ENCODE measurements at regions not wholly inside any gene's neighbourhood (a gene's known extent, or its start where the extent isn't known, plus 50 kb on each side); places are given as distances from the start of the nearest gene placed in this dataset.

DNA sequence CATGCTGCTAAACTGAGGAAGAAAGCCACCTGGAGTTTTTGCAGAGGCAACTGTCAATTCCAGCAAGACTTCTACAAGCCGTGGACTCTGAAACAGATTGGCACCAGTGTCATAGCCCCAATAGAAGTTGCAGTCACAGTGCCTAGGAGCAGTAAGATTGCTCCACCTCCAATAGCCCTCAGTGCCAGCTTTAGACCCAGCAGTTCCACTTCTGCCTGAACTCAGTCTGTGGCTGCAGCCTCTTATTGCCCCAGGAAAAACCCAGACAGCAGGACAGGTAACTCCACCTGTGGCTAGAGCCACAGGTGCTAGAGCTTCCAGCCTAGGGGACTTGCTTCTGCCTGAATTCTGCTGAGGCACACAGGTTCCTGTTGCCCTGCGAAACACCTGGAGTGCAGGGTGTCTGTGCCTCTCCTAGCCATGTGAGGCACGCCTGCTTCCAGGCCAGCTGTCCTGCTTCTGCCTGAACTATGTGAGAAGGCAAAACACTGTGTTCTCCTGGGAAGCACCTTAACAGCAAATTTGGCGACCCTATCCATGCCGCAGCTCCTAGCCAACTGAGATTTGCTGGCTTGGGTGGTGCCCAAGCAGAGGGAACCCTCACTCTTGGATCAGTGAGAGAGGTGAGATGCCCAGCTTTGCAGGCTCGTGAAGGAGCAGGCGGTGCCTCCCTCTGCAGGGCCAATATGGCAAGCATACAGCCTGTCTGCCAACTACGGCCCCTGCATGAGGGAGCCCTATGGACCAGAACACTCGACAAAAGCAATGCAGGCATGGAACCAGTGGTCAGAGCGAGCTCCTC, 607.6 kb downstream of the PCDH17 start:
- no peak for DNase-seq (ENCODE audit: low read depth)
- TF ChIP-seq, protein P1, sequence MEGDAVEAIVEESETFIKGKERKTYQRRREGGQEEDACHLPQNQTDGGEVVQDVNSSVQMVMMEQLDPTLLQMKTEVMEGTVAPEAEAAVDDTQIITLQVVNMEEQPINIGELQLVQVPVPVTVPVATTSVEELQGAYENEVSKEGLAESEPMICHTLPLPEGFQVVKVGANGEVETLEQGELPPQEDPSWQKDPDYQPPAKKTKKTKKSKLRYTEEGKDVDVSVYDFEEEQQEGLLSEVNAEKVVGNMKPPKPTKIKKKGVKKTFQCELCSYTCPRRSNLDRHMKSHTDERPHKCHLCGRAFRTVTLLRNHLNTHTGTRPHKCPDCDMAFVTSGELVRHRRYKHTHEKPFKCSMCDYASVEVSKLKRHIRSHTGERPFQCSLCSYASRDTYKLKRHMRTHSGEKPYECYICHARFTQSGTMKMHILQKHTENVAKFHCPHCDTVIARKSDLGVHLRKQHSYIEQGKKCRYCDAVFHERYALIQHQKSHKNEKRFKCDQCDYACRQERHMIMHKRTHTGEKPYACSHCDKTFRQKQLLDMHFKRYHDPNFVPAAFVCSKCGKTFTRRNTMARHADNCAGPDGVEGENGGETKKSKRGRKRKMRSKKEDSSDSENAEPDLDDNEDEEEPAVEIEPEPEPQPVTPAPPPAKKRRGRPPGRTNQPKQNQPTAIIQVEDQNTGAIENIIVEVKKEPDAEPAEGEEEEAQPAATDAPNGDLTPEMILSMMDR (conservative IDR thresholded peaks at IDR 0.05; ENCODE audit: low read depth, low read length) = no peak
- no peak overlapping the region for H3K4me3 ChIP-seq (ENCODE audit: low read length)

DNA sequence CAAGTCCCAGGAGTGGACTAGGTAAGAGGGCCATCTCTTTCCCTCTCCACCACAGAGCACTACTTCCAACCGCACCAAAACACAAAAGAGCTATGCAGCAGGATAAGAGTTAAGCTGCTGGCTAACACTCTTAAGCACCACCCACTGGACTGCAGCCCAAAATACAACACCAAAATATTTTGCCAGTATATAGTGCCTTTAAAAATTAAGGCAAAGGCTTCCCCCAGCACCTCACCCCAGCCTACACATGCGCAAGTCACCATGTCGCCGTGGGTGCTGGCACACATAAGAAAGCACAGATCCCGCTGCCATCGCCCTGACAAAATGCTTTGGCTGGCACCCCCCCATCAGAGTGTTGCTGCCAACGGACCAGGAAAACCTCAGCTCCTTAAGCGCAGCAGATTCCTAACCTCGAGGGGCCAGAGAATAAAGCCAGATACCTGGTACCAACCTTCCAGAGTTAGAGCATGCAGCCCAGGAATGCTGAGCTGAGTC, 608.3 kb downstream of the PCDH17 start:
- DNase-seq (ENCODE audit: low read depth) = no peak
- H3K4me3 ChIP-seq (ENCODE audit: low read length) = no peak overlapping the region
- TF ChIP-seq, protein P1 (conservative IDR thresholded peaks at IDR 0.05; ENCODE audit: low read depth, low read length) = no peak

DNA sequence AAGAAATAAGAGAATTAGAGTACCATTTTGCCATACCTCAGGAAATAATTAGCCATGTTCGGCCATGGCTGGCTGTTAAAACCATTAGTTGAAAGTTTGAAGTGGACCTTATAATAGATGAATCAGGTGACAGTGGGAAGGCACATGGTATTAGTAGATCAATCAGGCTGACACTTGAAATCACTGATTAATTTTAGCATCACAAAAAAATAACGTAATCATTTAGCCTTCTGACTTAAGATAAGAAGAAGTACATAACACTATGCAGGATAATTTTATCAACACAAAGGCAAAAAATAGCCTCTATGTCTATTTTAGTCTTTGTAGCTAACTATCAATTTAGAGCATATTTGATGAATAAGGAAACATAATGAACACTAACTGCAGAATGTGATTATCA, 615.5 kb downstream of the PCDH17 start:
- no peak for DNase-seq (ENCODE audit: low read depth)
- H3K4me3 ChIP-seq (ENCODE audit: low read length) = no peak overlapping the region
- TF ChIP-seq, protein P1 (conservative IDR thresholded peaks at IDR 0.05; ENCODE audit: low read depth, low read length) = no peak

DNA sequence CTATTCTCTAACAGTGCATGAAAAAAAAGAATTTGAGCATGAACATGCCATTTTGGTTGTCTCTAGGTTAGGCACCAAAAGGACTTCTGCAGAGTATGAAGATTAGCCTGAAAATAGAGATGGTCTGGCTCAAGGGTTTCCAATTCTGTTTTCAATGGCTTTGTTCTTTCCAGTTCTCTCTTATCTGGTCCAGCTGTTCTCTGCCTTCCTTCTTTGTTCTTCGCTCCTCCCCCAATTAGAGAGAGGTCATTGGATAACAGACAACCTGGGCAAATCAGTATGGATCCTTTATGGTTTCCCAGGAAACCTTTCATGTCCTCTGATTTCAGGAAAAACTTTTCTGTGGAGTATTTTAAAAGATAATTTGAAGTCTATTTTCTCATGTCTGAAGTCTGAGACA, 623.4 kb downstream of the PCDH17 start:
- no peak for DNase-seq (ENCODE audit: low read depth)
- TF ChIP-seq, protein P1 (conservative IDR thresholded peaks at IDR 0.05; ENCODE audit: low read depth, low read length) = no peak
- no peak overlapping the region for H3K4me3 ChIP-seq (ENCODE audit: low read length)

DNA sequence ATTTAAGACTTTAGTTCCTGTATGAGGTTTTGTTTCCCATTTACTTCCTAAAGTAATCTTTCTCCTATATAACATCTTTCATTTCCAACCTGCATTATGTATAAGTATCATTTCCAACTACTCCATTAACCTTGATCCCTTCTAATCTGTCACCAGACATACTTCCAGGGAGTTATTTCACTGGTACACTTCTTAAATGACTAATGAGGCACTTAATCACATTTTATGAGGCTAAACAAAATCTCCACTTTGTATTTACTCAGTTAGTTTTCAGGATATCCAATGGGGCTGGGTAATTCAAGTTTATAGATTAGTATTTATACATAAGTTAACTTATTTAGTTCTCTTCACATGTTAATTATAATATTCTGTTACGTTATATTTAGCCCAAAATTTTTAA, 634.7 kb downstream of the PCDH17 start:
- H3K4me3 ChIP-seq (ENCODE audit: low read length) = no peak overlapping the region
- peak; percentile 39 for DNase-seq (ENCODE audit: low read depth)
- TF ChIP-seq, protein P1 (conservative IDR thresholded peaks at IDR 0.05; ENCODE audit: low read depth, low read length) = no peak

DNA sequence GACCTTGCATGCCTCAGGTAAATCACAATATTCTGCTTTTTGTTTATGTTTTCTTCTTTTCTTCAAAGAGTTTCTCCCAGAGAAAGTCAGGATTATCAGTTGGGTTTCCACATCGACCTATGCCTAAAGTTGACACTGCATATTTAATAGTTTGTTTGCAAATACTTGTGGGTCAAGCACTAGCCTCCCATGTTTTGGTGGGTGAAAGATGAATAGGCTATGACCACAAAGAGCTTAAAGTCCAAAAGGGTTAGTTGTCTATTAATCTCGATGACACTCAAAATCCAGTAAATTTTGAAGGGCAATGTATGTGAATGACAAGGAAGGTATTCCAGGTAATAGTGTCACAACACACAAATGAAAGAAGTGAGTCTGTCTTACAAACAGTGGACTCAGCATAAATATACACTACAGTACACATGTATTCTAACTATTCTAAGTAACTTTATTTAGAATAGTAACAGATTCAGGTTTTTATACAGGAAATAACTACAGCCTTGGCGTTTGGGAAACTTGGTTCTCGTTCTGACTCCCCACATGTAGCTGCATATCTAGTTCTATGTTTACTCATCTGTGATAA, 667.1 kb downstream of the PCDH17 start:
- no peak overlapping the region for H3K4me3 ChIP-seq (ENCODE audit: low read length)
- no peak for DNase-seq (ENCODE audit: low read depth)
- TF ChIP-seq, protein P1 (conservative IDR thresholded peaks at IDR 0.05; ENCODE audit: low read depth, low read length) = no peak

DNA sequence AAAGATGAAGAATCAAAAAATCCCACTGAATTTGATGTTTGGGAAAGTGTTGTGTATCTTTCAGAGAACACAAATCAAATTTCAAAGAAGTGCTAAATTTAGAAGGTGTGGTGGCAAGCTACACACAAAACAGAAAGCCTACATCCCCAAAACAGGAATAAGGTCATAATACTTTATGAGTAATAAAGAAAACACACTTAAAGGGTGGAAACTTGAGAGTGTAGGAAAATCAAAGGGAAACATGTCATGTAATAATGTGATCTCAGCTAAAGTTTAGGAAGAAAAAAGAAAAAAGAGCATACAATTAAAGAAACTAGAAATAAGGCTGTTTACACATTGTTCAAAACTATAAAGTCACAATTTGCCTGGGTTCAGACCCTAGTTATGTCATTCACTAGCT, 668.7 kb downstream of the PCDH17 start:
- no peak overlapping the region for H3K4me3 ChIP-seq (ENCODE audit: low read length)
- TF ChIP-seq, protein P1 (conservative IDR thresholded peaks at IDR 0.05; ENCODE audit: low read depth, low read length) = no peak
- DNase-seq (ENCODE audit: low read depth) = no peak
